HG03095 (cell line): ENCODE measurements at regions not wholly inside any gene's neighbourhood (a gene's known extent, or its start where the extent isn't known, plus 50 kb on each side); places are given as distances from the start of the nearest gene placed in this dataset.
"Not testable (repeated sequence)": the region's sequence is repeated elsewhere in the genome, so short reads cannot be mapped to it uniquely, and the experiment has no call there.

Experiments used
- ATAC-seq: cut with Tn5 transposase; IDR thresholded peaks from one replicate; pipeline ENCODE4 v1.9.1; 2021; ENCODE audit warnings: moderate library complexity; ENCODE audit not compliant: unreplicated experiment

- ATAC-seq: no peak
Observed at GRCh38 chr2:215667585-215668377, 231.9 kb upstream of the FN1 start.

- no peak for ATAC-seq
Observed at GRCh38 chr2:215664847-215665525, 229.1 kb upstream of the FN1 start.

GRCh38 chr2:215662715-215663114 is 226.8 kb upstream of the FN1 start:
- ATAC-seq: no peak

- no peak for ATAC-seq
Observed at GRCh38 chr2:215660687-215661086, 224.8 kb upstream of the FN1 start.

- no peak for ATAC-seq
Observed at GRCh38 chr2:215659650-215660049, 223.8 kb upstream of the FN1 start.

GRCh38 chr2:215658635-215659305 is 222.9 kb upstream of the FN1 start:
- no peak for ATAC-seq

- ATAC-seq: no peak
Observed at GRCh38 chr2:215657844-215658243, 222.0 kb upstream of the FN1 start.

- ATAC-seq: no peak
Observed at GRCh38 chr2:215654148-215654819, 218.4 kb upstream of the FN1 start.

- ATAC-seq: no peak
Observed at GRCh38 chr2:215653344-215654030, 217.6 kb upstream of the FN1 start.

- no peak for ATAC-seq
Observed at GRCh38 chr2:215652388-215652787, 216.5 kb upstream of the FN1 start.

GRCh38 chr2:215651412-215651811 is 215.5 kb upstream of the FN1 start:
- no peak for ATAC-seq

- ATAC-seq: no peak
Observed at GRCh38 chr2:215644233-215644897, 208.5 kb upstream of the FN1 start.

- ATAC-seq: no peak
Observed at GRCh38 chr2:215638687-215639086, 202.8 kb upstream of the FN1 start.

GRCh38 chr2:215637651-215638050 is 201.8 kb upstream of the FN1 start:
- ATAC-seq: no peak

- ATAC-seq: no peak
Observed at GRCh38 chr2:215636816-215637215, 200.9 kb upstream of the FN1 start.

GRCh38 chr2:215635788-215636139 is 199.9 kb upstream of the FN1 start:
- no peak for ATAC-seq

- no peak for ATAC-seq
Observed at GRCh38 chr2:215635071-215635787, 199.4 kb upstream of the FN1 start.

- no peak for ATAC-seq
Observed at GRCh38 chr2:215633360-215633759, 197.5 kb upstream of the FN1 start.

GRCh38 chr2:215631696-215632095 is 195.8 kb upstream of the FN1 start:
- no peak for ATAC-seq

- not testable (repeated sequence) for ATAC-seq
Observed at GRCh38 chr2:215630796-215631195, 194.9 kb upstream of the FN1 start.
